ENCODE measurements at regions not wholly inside any gene's neighbourhood (a gene's known extent, or its start where the extent isn't known, plus 50 kb on each side); places are given as distances from the start of the nearest gene placed in this dataset.
"Not testable (repeated sequence)": the region's sequence is repeated elsewhere in the genome, so short reads cannot be mapped to it uniquely, and the experiment has no call there.

DNA sequence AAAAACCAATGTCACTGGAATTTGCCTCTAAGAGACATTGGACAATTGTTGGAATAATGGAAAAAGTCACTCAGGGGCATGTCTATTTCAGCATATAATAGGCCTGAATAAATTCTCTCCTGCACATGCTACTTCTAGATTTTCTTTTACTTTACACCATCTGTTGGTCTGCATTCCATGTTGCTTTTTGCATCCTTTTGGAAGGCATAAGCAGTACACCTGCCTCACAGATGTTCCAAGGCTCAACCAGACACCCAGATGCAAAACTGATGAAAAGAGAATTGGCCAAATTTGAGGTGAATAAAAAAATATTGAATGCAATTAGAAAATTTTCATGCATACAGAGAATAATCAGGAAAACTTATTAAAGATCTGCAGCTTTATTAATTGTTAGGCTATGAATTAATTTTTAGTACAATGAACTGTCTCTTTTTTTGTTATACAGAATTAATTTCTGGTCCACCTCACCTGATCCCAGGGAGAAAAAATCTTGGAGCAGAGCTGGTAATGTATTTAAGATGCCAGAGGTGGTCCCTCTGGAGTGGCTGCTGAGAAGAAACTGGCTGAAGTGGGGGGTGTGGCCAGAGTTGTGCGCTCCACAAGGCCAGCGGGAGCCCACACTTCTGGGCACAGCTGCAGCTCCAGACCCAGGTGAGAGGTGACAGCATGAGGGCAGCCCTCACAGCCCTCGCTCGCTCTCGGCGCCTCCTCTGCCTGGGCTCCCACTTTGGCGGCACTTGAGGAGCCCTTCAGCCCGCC lies 778.6 kb downstream of the CDH11 start:
- H3K4me1 ChIP-seq: no peaks in the 10 kb centered on the region
- no peaks in the 10 kb centered on the region for H3K9me3 ChIP-seq
- no peak overlapping the region for H3K4me3 ChIP-seq
- H3K36me3 ChIP-seq: no peaks in the 10 kb centered on the region
- no peaks in the 10 kb centered on the region for H3K27me3 ChIP-seq
- DNase-seq: no peak
- TF ChIP-seq, protein P1, sequence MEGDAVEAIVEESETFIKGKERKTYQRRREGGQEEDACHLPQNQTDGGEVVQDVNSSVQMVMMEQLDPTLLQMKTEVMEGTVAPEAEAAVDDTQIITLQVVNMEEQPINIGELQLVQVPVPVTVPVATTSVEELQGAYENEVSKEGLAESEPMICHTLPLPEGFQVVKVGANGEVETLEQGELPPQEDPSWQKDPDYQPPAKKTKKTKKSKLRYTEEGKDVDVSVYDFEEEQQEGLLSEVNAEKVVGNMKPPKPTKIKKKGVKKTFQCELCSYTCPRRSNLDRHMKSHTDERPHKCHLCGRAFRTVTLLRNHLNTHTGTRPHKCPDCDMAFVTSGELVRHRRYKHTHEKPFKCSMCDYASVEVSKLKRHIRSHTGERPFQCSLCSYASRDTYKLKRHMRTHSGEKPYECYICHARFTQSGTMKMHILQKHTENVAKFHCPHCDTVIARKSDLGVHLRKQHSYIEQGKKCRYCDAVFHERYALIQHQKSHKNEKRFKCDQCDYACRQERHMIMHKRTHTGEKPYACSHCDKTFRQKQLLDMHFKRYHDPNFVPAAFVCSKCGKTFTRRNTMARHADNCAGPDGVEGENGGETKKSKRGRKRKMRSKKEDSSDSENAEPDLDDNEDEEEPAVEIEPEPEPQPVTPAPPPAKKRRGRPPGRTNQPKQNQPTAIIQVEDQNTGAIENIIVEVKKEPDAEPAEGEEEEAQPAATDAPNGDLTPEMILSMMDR (IDR thresholded peaks at IDR 0.05): no peak
- no peak for TF ChIP-seq POLR2A (IDR thresholded peaks at IDR 0.05)
- H3K27ac ChIP-seq: no peak overlapping the region
- intact Hi-C loops (cut with DNase I; ENCODE audit: low total_unique reads): no loop called here

DNA sequence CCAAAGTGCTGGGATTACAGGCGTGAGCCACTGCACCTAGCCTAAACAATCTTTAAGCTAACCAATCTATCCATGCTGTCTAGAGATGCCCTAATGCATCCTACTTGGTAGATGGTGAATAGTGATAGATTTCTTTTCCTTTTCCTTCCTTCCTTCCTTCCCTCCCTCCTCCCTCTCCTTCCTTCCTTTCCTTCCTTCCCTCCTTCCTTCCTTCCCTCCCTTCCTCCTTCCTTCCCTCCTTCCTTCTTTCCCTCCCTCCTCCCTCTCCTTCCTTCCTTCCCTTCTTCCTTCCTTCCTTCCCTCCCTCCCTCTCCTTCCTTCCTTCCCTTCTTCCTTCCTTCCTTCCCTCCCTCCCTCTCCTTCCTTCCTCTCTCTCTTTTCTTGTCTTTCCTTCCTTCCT lies 780.5 kb downstream of the CDH11 start:
- H3K36me3 ChIP-seq; H3K4me3 ChIP-seq; H3K4me1 ChIP-seq; H3K27ac ChIP-seq; H3K9me3 ChIP-seq; DNase-seq; H3K27me3 ChIP-seq; intact Hi-C loops (cut with DNase I; ENCODE audit: low total_unique reads): not testable (repeated sequence)

DNA sequence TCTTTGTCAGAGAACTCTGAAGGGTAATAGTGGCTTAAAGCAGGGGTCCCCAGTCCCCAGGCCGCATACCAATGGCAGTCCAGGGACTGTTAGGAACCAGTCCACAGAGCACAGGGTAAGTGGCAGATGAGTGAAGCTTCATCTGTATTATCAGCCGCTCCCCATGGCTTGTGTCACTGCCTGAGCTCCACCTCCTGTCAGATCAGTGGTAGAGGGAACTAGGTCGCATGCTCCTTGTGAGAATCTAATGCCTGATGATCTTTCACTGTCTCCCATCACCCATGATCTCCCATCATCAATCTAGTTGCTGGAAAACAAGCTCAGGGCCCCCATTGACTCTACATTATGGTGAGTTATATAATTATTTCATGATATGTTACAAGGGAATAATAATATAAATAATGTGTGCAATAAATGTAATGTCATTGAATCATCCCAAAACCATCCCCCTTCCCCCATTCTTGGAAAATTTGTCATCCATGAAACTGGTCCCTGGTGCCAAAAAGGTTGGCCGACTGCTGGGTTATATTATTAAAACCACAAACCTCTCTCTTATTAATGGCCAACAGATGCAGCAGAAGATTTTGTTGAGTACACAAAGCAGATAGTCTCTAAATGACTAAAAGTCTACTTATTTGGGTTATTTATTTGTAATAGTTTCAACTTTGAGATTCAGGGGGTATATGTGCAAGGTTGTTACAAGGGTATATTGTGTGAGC lies 782.7 kb downstream of the CDH11 start:
- Histone ChIP-seq H3K9me3 (no peaks in the 10 kb centered on the region), H3K27ac (no peak overlapping the region), H3K4me3 (no peak overlapping the region), H3K4me1 (no peaks in the 10 kb centered on the region), H3K36me3 (no peaks in the 10 kb centered on the region), H3K27me3 (no peaks in the 10 kb centered on the region)
- DNase-seq: no peak
- no peak for TF ChIP-seq POLR2A (IDR thresholded peaks at IDR 0.05)
- TF ChIP-seq, protein P1 (IDR thresholded peaks at IDR 0.05): no peak
- intact Hi-C loops (cut with DNase I; ENCODE audit: low total_unique reads): no loop called here

DNA sequence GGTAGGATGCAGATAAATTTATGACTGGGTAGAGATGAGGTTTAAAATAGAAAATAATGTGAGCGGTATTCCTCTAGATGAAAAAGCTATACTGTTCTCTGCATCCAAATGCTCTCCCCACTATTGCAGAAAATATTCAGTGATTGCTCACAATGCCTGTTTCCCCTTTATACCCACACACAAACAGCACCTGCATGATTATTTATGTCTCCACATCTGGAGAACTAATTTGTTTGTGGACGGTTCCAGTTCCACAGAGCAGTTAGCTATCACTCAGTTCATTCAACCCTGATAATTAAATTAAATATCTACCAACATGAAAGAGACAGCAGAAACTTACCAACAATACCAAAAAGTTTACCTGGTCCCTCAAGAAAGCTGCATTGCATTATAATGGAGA lies 800.0 kb downstream of the CDH11 start:
- no peaks in the 10 kb centered on the region for H3K36me3 ChIP-seq
- H3K27me3 ChIP-seq: no peaks in the 10 kb centered on the region
- intact Hi-C loops (cut with DNase I; ENCODE audit: low total_unique reads): no loop called here
- TF ChIP-seq, protein P1 (IDR thresholded peaks at IDR 0.05): no peak
- no peak for TF ChIP-seq POLR2A (IDR thresholded peaks at IDR 0.05)
- H3K9me3 ChIP-seq: no peaks in the 10 kb centered on the region
- no peak overlapping the region for H3K4me3 ChIP-seq
- no peak overlapping the region for H3K27ac ChIP-seq
- H3K4me1 ChIP-seq: no peaks in the 10 kb centered on the region
- DNase-seq: no peak

DNA sequence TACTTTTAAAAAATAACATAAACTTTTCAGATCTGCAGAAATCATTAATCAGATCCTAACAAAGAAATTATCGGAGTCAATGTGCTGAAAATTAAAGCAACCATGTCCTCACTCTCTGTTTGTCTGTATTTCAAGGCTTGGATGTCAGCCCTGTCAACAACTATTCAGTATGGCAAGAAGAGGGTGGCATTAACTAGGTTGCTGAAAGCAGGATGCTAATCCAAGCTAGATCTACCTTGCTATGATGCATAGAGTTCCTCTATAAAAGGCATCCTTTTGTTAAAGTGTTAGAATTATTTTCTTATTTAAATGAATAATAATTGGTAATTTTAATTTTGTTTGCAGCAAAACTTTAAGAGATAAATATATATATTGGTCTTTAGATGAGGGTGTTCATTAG lies 800.8 kb downstream of the CDH11 start:
- no peak overlapping the region for H3K4me3 ChIP-seq
- H3K27ac ChIP-seq: no peak overlapping the region
- TF ChIP-seq, protein P1 (IDR thresholded peaks at IDR 0.05): no peak
- no peak for TF ChIP-seq POLR2A (IDR thresholded peaks at IDR 0.05)
- no peaks in the 10 kb centered on the region for H3K36me3 ChIP-seq
- no peaks in the 10 kb centered on the region for H3K9me3 ChIP-seq
- no peak for DNase-seq
- H3K27me3 ChIP-seq: no peaks in the 10 kb centered on the region
- no peaks in the 10 kb centered on the region for H3K4me1 ChIP-seq
- intact Hi-C loops (cut with DNase I; ENCODE audit: low total_unique reads): no loop called here

All from uterus (tissue), 3 donors.